Psoas muscle (tissue), 7 donors: ENCODE measurements at regions not wholly inside any gene's neighbourhood (a gene's known extent, or its start where the extent isn't known, plus 50 kb on each side); places are given as distances from the start of the nearest gene placed in this dataset.

Experiments used
- ATAC-seq, 4 donors: fragments of 200-7000 bp; cut with Tn5 transposase; one replicate each; pipeline ENCODE4 v1.9.1; 2020; ENCODE audit warnings: moderate library complexity in 3 of 4, mild to moderate bottlenecking in 2 of 4
- DNase-seq, 2 donors: peaks; one replicate each; pipeline ENCODE4 v3.0.0-alpha.2; 2020
- H3K27ac ChIP-seq: fragments of 200-600 bp; one replicate; pipeline ENCODE4 v1.8.0; 2022
- H3K27me3 ChIP-seq, 3 donors: fragments of 200-600 bp in 1 of 3; one replicate each; pipeline versions ENCODE4 v1.6.1 to v1.8.0; 2013 to 2022; ENCODE audit warnings: low read length in 2 of 3, mild to moderate bottlenecking in 2 of 3, moderate library complexity in 1 of 3; ENCODE audit not compliant: insufficient read depth in 3 of 3
- H3K36me3 ChIP-seq, 2 donors: fragments of 200-600 bp in 1 of 2; one replicate each; pipeline versions ENCODE4 v1.6.1 to v1.8.0; 2013 to 2022; ENCODE audit warnings: low read depth in 1 of 2, mild to moderate bottlenecking in 1 of 2, moderate library complexity in 1 of 2; ENCODE audit not compliant: insufficient read depth in 1 of 2
- H3K4me1 ChIP-seq: fragments of 200-600 bp; one replicate; pipeline ENCODE4 v1.8.0; 2022
- H3K4me3 ChIP-seq: fragments of 200-600 bp; one replicate; pipeline ENCODE4 v1.8.0; 2022; ENCODE audit warnings: mild to moderate bottlenecking
- H3K9me3 ChIP-seq: fragments of 200-600 bp; one replicate; pipeline ENCODE4 v1.8.0; 2022
- CTCF ChIP-seq: fragments of 200-600 bp; IDR thresholded peaks from one replicate; pipeline ENCODE4 v1.8.0; 2022; ENCODE audit warnings: antibody characterized with exemption
- WGBS, 3 donors: extraction: QIAGEN DNeasy Blood & Tissue Kit; methylation state at CpG; one replicate each; pipeline versions ENCODE4 v1.1.6 to v1.1.7; 2013; 5-methylcytosine and 5-hydroxymethylcytosine counted together
- intact Hi-C, 2 donors: fragments of 100-400 bp; cut with DNase I; formaldehyde crosslinking; loops; one replicate each; pipeline versions ENCODE4 v1.11.0 to v1.14.2; 2022
- donor health status: healthy with polysubstance abuse.
- donor health status: DM: no; HTN: no; CAD: no; lungs with moderate emphysema.
- donor health status: Bipolar disorder and iron deficiency.
- donor health status: healthy.
- donor health status: DM: yes; HTN: yes; CAD: no.
- donor health status: DM: no; HTN: no; CAD: no.
- donor health status: DM: yes; HTN: yes; CAD: no.

- Histone ChIP-seq H3K27ac (no peak overlapping the region), H3K27me3 (peaks cover 0 to 2% (median 2%) of the 10 kb centered on the region in 3 donors), H3K4me1 (no peaks in the 10 kb centered on the region), H3K36me3 (no peaks in the 10 kb centered on the region), H3K9me3 (peaks cover 6% of the 10 kb centered on the region), H3K4me3 (no peak overlapping the region)
- TF ChIP-seq CTCF, result no peak
- no peak for DNase-seq
- intact Hi-C loops, result no loop called here
- WGBS, 3 donors, result 77 to 93% (median 78%) methylated on average over 2 of the region's 2 CpGs
- ATAC-seq, result no peak
These were observed 67.6 kb upstream of the GNAZ start for GRCh38 chr22:23002612-23003180.

- Histone ChIP-seq H3K4me3 (no peak overlapping the region), H3K27ac (no peak overlapping the region), H3K36me3 (no peaks in the 10 kb centered on the region), H3K4me1 (no peaks in the 10 kb centered on the region), H3K9me3 (no peaks in the 10 kb centered on the region), H3K27me3 (peaks cover 0 to 11% (median 2%) of the 10 kb centered on the region in 3 donors)
- no peak for TF ChIP-seq CTCF
- no peak for ATAC-seq
- intact Hi-C loops, result no loop called here
- 64 to 68% (median 65%) methylated on average over 1 of the region's 1 CpG for WGBS, 3 donors
- DNase-seq, result no peak
These were observed 62.5 kb upstream of the GNAZ start for GRCh38 chr22:23007823-23008222.

- no peak overlapping the region for H3K4me3 ChIP-seq
These were observed 61.4 kb upstream of the GNAZ start for GRCh38 chr22:23008896-23009295.

More at GRCh38 chr22:23008896-23009295, 61.4 kb upstream of the GNAZ start:
- Histone ChIP-seq H3K36me3 (no peaks in the 10 kb centered on the region), H3K4me1 (no peaks in the 10 kb centered on the region), H3K27ac (no peak overlapping the region), H3K27me3 (peaks cover 0 to 11% (median 2%) of the 10 kb centered on the region in 3 donors), H3K9me3 (no peaks in the 10 kb centered on the region)
- TF ChIP-seq CTCF, result no peak
- DNase-seq (no peak), ATAC-seq (no peak)
- intact Hi-C loops, result no loop called here
- WGBS, 3 donors, result 86 to 95% (median 91%) methylated on average over 2 of the region's 2 CpGs
